ENCODE measurements at regions not wholly inside any gene's neighbourhood (a gene's known extent, or its start where the extent isn't known, plus 50 kb on each side); places are given as distances from the start of the nearest gene placed in this dataset.

GRCh38 chr1:56442290-56442877 lies 137.0 kb downstream of the PLPP3 start:
- DNase-seq, result no peak

- DNase-seq, result no peak
Measured at GRCh38 chr1:56441601-56442000, 137.8 kb downstream of the PLPP3 start.

GRCh38 chr1:56439610-56440264 lies 139.6 kb downstream of the PLPP3 start:
- no peak for DNase-seq

- no peak for DNase-seq
Measured at GRCh38 chr1:56438901-56439551, 140.3 kb downstream of the PLPP3 start.

GRCh38 chr1:56437959-56438358 lies 141.4 kb downstream of the PLPP3 start:
- DNase-seq, result no peak

- DNase-seq, result no peak
Measured at GRCh38 chr1:56436912-56437417, 142.4 kb downstream of the PLPP3 start.

GRCh38 chr1:56436296-56436695 lies 143.1 kb downstream of the PLPP3 start:
- no peak for DNase-seq

- DNase-seq, result no peak
Measured at GRCh38 chr1:56435434-56436262, 143.7 kb downstream of the PLPP3 start.

- DNase-seq, result no peak
Measured at GRCh38 chr1:56434740-56435139, 144.6 kb downstream of the PLPP3 start.

GRCh38 chr1:56434025-56434424 lies 145.3 kb downstream of the PLPP3 start:
- no peak for DNase-seq

GRCh38 chr1:56433056-56433577 lies 146.2 kb downstream of the PLPP3 start:
- no peak for DNase-seq

GRCh38 chr1:56432166-56432971 lies 147.0 kb downstream of the PLPP3 start:
- no peak for DNase-seq

GRCh38 chr1:56430141-56430839 lies 149.1 kb downstream of the PLPP3 start:
- DNase-seq, result no peak

GRCh38 chr1:56429288-56429687 lies 150.1 kb downstream of the PLPP3 start:
- no peak for DNase-seq

- no peak for DNase-seq
Measured at GRCh38 chr1:56426587-56427381, 152.6 kb downstream of the PLPP3 start.

GRCh38 chr1:56425494-56426037 lies 153.8 kb downstream of the PLPP3 start:
- no peak for DNase-seq

GRCh38 chr1:56424744-56425493 lies 154.4 kb downstream of the PLPP3 start:
- no peak for DNase-seq

GRCh38 chr1:56423716-56424115 lies 155.6 kb downstream of the PLPP3 start:
- DNase-seq, result no peak

GRCh38 chr1:56418151-56418631 lies 161.2 kb downstream of the PLPP3 start:
- no peak for DNase-seq

Data from SHP77 treated with DMSO at 0.1 percent for 48 hours (cell line).